Fibroblast of peridontal ligament (primary cell): ENCODE measurements at regions not wholly inside any gene's neighbourhood (a gene's known extent, or its start where the extent isn't known, plus 50 kb on each side); places are given as distances from the start of the nearest gene placed in this dataset.
"Not testable (repeated sequence)": the region's sequence is repeated elsewhere in the genome, so short reads cannot be mapped to it uniquely, and the experiment has no call there.

Source experiments
- DNase-seq: peaks from one replicate; pipeline ENCODE4 v3.0.0-alpha.2; 2010; ENCODE audit errors: extremely low read depth

- no peak for DNase-seq
Measured at GRCh38 chr15:38127306-38127771, 125.3 kb upstream of the SPRED1 start.

- peak; percentile 55 for DNase-seq
Measured at GRCh38 chr15:38128341-38128781, 124.3 kb upstream of the SPRED1 start.

GRCh38 chr15:38128921-38129320 is 123.7 kb upstream of the SPRED1 start:
- DNase-seq, result no peak

GRCh38 chr15:38129531-38130204 is 123.0 kb upstream of the SPRED1 start:
- DNase-seq, result peak; percentile 100

GRCh38 chr15:38130205-38130567 is 122.5 kb upstream of the SPRED1 start:
- no peak for DNase-seq

- peak; percentile 99 for DNase-seq
Measured at GRCh38 chr15:38130740-38131498, 121.7 kb upstream of the SPRED1 start.

- no peak for DNase-seq
Measured at GRCh38 chr15:38134252-38134651, 118.4 kb upstream of the SPRED1 start.

GRCh38 chr15:38142195-38142594 is 110.4 kb upstream of the SPRED1 start:
- DNase-seq, result not testable (repeated sequence)

- DNase-seq, result peak; percentile 52
Measured at GRCh38 chr15:38144921-38145320, 107.7 kb upstream of the SPRED1 start.

- no peak for DNase-seq
Measured at GRCh38 chr15:38145651-38146111, 107.0 kb upstream of the SPRED1 start.

GRCh38 chr15:38147246-38147645 is 105.4 kb upstream of the SPRED1 start:
- no peak for DNase-seq

- DNase-seq, result no peak
Measured at GRCh38 chr15:38148471-38148870, 104.2 kb upstream of the SPRED1 start.

- no peak for DNase-seq
Measured at GRCh38 chr15:38149315-38149714, 103.3 kb upstream of the SPRED1 start.

- no peak for DNase-seq
Measured at GRCh38 chr15:38150148-38150547, 102.5 kb upstream of the SPRED1 start.

- no peak for DNase-seq
Measured at GRCh38 chr15:38150794-38151193, 101.8 kb upstream of the SPRED1 start.

GRCh38 chr15:38153781-38154180 is 98.9 kb upstream of the SPRED1 start:
- no peak for DNase-seq

GRCh38 chr15:38154255-38154654 is 98.4 kb upstream of the SPRED1 start:
- no peak for DNase-seq

- DNase-seq, result no peak
Measured at GRCh38 chr15:38154837-38155236, 97.8 kb upstream of the SPRED1 start.

GRCh38 chr15:38163658-38164057 is 89.0 kb upstream of the SPRED1 start:
- DNase-seq, result no peak

- peak; percentile 60 for DNase-seq
Measured at GRCh38 chr15:38164061-38164460, 88.6 kb upstream of the SPRED1 start.

- DNase-seq, result no peak
Measured at GRCh38 chr15:38164507-38164906, 88.1 kb upstream of the SPRED1 start.

- DNase-seq, result peak; percentile 73
Measured at GRCh38 chr15:38168467-38169070, 84.1 kb upstream of the SPRED1 start.

- DNase-seq, result peak; percentile 22
Measured at GRCh38 chr15:38171973-38172372, 80.7 kb upstream of the SPRED1 start.
